IPS DF 4.7 (cell line): ENCODE measurements at regions not wholly inside any gene's neighbourhood (a gene's known extent, or its start where the extent isn't known, plus 50 kb on each side); places are given as distances from the start of the nearest gene placed in this dataset.
A peak's percentile ranks its signal among the peaks of the same experiment; 100 is the strongest.

Experiments used
- DNase-seq: peaks from one replicate; pipeline ENCODE4 v3.0.0-alpha.2; 2013; ENCODE audit warnings: low spot score; ENCODE audit errors: extremely low read depth

GRCh38 chr7:119377861-119378260 is 895.1 kb upstream of the KCND2 start:
- no peak for DNase-seq

- no peak for DNase-seq
Measured at GRCh38 chr7:119382726-119383125, 890.2 kb upstream of the KCND2 start.

- no peak for DNase-seq
Measured at GRCh38 chr7:119395024-119395423, 878.0 kb upstream of the KCND2 start.

GRCh38 chr7:119397156-119397555 is 875.8 kb upstream of the KCND2 start:
- no peak for DNase-seq

- DNase-seq = no peak
Measured at GRCh38 chr7:119408596-119408995, 864.4 kb upstream of the KCND2 start.

- no peak for DNase-seq
Measured at GRCh38 chr7:119413314-119413805, 859.6 kb upstream of the KCND2 start.

- DNase-seq = no peak
Measured at GRCh38 chr7:119415682-119416081, 857.3 kb upstream of the KCND2 start.

- no peak for DNase-seq
Measured at GRCh38 chr7:119421657-119422056, 851.3 kb upstream of the KCND2 start.

GRCh38 chr7:119436882-119437281 is 836.1 kb upstream of the KCND2 start:
- no peak for DNase-seq

- DNase-seq = no peak
Measured at GRCh38 chr7:119438315-119438714, 834.7 kb upstream of the KCND2 start.

- DNase-seq = no peak
Measured at GRCh38 chr7:119439192-119439591, 833.8 kb upstream of the KCND2 start.

GRCh38 chr7:119452401-119452800 is 820.6 kb upstream of the KCND2 start:
- DNase-seq = no peak

- DNase-seq = no peak
Measured at GRCh38 chr7:119465798-119466305, 807.1 kb upstream of the KCND2 start.

GRCh38 chr7:119472408-119473038 is 800.5 kb upstream of the KCND2 start:
- DNase-seq = no peak

GRCh38 chr7:119482209-119482608 is 790.8 kb upstream of the KCND2 start:
- peak; percentile 14 for DNase-seq

- DNase-seq = no peak
Measured at GRCh38 chr7:119482671-119483070, 790.3 kb upstream of the KCND2 start.

GRCh38 chr7:119483364-119483763 is 789.6 kb upstream of the KCND2 start:
- no peak for DNase-seq

GRCh38 chr7:119514326-119514725 is 758.6 kb upstream of the KCND2 start:
- no peak for DNase-seq

GRCh38 chr7:119515214-119515613 is 757.8 kb upstream of the KCND2 start:
- DNase-seq = no peak

- DNase-seq = no peak
Measured at GRCh38 chr7:119515962-119516361, 757.0 kb upstream of the KCND2 start.

GRCh38 chr7:119522263-119522662 is 750.7 kb upstream of the KCND2 start:
- no peak for DNase-seq

- DNase-seq = no peak
Measured at GRCh38 chr7:119522698-119523097, 750.3 kb upstream of the KCND2 start.

GRCh38 chr7:119545118-119545517 is 727.9 kb upstream of the KCND2 start:
- DNase-seq = no peak
